ENCODE measurements at regions not wholly inside any gene's neighbourhood (a gene's known extent, or its start where the extent isn't known, plus 50 kb on each side); places are given as distances from the start of the nearest gene placed in this dataset.

DNA sequence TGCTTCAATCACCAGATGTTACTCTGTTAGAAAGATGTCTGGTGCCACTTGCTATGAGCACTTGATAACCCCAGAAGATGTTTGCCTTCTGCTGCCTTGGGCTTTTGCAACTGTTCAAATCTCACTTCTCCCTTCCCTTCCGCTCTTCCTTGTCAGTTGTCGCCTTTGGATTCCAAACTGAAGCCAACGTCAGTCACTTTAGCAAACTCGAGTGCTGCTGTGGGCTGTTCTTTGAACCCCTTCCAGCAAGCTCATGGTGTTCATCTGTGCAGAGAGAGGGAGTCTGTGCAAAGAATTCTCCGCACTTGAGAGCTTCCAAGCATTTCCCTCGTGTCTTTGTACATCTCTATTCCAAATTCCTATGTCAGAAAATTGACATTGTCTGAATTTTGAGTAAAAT lies 879.4 kb downstream of the CDH11 start:
- Histone ChIP-seq H3K27me3 (replicated peaks in 1 of 2; ENCODE audit: control insufficient read depth in 2 of 2, insufficient read depth in 2 of 2, low read length in 1 of 2) (no peaks in the 10 kb centered on the region), H3K27ac (ENCODE audit: control insufficient read depth, insufficient read depth) (no peak overlapping the region), H3K9ac (ENCODE audit: control insufficient read depth, insufficient read depth, low read length) (no peak overlapping the region), H3K36me3 (ENCODE audit: control insufficient read depth in 2 of 2, insufficient read depth in 2 of 2, low read length in 1 of 2) (no peaks in the 10 kb centered on the region), H2AFZ (ENCODE audit: control insufficient read depth, low read depth, low read length) (no peak overlapping the region), H3K4me2 (ENCODE audit: control insufficient read depth, insufficient read depth) (no peak overlapping the region), H4K20me1 (ENCODE audit: control insufficient read depth, insufficient read depth) (no peaks in the 10 kb centered on the region), H3K4me1 (ENCODE audit: control insufficient read depth, insufficient read depth, low read length) (no peaks in the 10 kb centered on the region), H3K9me3 (replicated peaks; ENCODE audit: control insufficient read depth, insufficient read depth, low read length) (no peaks in the 10 kb centered on the region), H3K4me3 (no peak overlapping the region), H3K79me2 (ENCODE audit: control insufficient read depth, insufficient read depth, low read length) (no peaks in the 10 kb centered on the region)
- RAD21 ChIA-PET (ENCODE audit: unreplicated experiment) = no interaction called here
- SMC1A ChIA-PET (ENCODE audit: uncharacterized antibody, unreplicated experiment) = interaction anchor here (0.5 kb wide), 1 partner anchor 338 kb away, joined by 3 read pairs; no protein-coding TSS in a partner anchor
- no peak for ATAC-seq
- in situ Hi-C loops (cut with MboI) (no loop called here), intact Hi-C loops (cut with micrococcal nuclease; ENCODE audit: unreplicated experiment) (no loop called here)
- no peak for DNase-seq (ENCODE audit: low read depth, low spot score)
- POLR2A ChIA-PET = no interaction called here
- WGBS (ENCODE audit: insufficient coverage, insufficient replicate concordance, low lambda C conversion rate, missing lambda C conversion rate) = 14% methylated on average over 6 of the region's 6 CpGs
- TF ChIP-seq ESRRA (IDR thresholded peaks at IDR 0.05; ENCODE audit: low read length) = no peak
- TF ChIP-seq, protein P1, sequence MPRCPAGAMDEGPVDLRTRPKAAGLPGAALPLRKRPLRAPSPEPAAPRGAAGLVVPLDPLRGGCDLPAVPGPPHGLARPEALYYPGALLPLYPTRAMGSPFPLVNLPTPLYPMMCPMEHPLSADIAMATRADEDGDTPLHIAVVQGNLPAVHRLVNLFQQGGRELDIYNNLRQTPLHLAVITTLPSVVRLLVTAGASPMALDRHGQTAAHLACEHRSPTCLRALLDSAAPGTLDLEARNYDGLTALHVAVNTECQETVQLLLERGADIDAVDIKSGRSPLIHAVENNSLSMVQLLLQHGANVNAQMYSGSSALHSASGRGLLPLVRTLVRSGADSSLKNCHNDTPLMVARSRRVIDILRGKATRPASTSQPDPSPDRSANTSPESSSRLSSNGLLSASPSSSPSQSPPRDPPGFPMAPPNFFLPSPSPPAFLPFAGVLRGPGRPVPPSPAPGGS (IDR thresholded peaks at IDR 0.05; ENCODE audit: borderline replicate concordance, insufficient read depth, low read depth, low read length, poor library complexity, severe bottlenecking) = no peak
- BruUV-seq (replicated peaks) = no TSS peak
- FAIRE-seq = no peak
- CTCF ChIA-PET = no interaction called here

DNA sequence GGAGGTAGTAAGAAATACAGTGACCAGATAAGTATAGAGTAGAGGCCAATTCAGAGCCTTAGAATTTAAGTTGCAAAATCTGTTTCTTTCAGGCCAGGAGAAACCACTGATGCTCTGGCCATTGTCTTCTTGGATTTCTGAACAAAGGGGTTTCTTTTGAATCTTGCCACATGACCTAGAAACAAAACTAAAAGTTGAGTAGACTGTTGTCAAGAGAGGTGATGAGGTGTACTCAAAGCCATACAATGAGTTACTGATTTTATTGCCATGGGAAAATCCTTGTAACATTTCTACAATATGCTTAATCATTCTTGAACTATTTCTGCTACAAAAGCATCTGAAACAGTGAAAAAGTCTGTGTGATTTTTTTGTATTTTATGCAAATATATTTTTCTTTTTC lies 881.3 kb downstream of the CDH11 start:
- Histone ChIP-seq H4K20me1 (ENCODE audit: control insufficient read depth, insufficient read depth) (no peaks in the 10 kb centered on the region), H3K4me1 (ENCODE audit: control insufficient read depth, insufficient read depth, low read length) (no peaks in the 10 kb centered on the region), H3K9ac (ENCODE audit: control insufficient read depth, insufficient read depth, low read length) (no peak overlapping the region), H3K4me3 (no peak overlapping the region), H2AFZ (ENCODE audit: control insufficient read depth, low read depth, low read length) (no peak overlapping the region), H3K9me3 (replicated peaks; ENCODE audit: control insufficient read depth, insufficient read depth, low read length) (no peaks in the 10 kb centered on the region; the same call in 2 of the 3 replicates), H3K4me2 (ENCODE audit: control insufficient read depth, insufficient read depth) (no peak overlapping the region), H3K27me3 (replicated peaks in 1 of 2; ENCODE audit: control insufficient read depth in 2 of 2, insufficient read depth in 2 of 2, low read length in 1 of 2) (no peaks in the 10 kb centered on the region), H3K36me3 (ENCODE audit: control insufficient read depth in 2 of 2, insufficient read depth in 2 of 2, low read length in 1 of 2) (no peaks in the 10 kb centered on the region), H3K27ac (ENCODE audit: control insufficient read depth, insufficient read depth) (no peak overlapping the region), H3K79me2 (ENCODE audit: control insufficient read depth, insufficient read depth, low read length) (no peaks in the 10 kb centered on the region)
- POLR2A ChIA-PET = no interaction called here
- ATAC-seq (no peak), DNase-seq (ENCODE audit: low read depth, low spot score) (no peak), FAIRE-seq (no peak)
- in situ Hi-C loops (cut with MboI) (no loop called here), intact Hi-C loops (cut with micrococcal nuclease; ENCODE audit: unreplicated experiment) (no loop called here)
- SMC1A ChIA-PET (ENCODE audit: uncharacterized antibody, unreplicated experiment) = no interaction called here
- RAD21 ChIA-PET (ENCODE audit: unreplicated experiment) = no interaction called here
- CTCF ChIA-PET = no interaction called here
- BruUV-seq (replicated peaks) = no TSS peak
- TF ChIP-seq SREBF1 (IDR thresholded peaks at IDR 0.05; ENCODE audit: low read length) (no peak), SIN3A (IDR thresholded peaks at IDR 0.05; ENCODE audit: low read depth, low read length) (no peak), RB1 (IDR thresholded peaks at IDR 0.05; ENCODE audit: borderline replicate concordance) (no peak)
- TF ChIP-seq, protein P2, sequence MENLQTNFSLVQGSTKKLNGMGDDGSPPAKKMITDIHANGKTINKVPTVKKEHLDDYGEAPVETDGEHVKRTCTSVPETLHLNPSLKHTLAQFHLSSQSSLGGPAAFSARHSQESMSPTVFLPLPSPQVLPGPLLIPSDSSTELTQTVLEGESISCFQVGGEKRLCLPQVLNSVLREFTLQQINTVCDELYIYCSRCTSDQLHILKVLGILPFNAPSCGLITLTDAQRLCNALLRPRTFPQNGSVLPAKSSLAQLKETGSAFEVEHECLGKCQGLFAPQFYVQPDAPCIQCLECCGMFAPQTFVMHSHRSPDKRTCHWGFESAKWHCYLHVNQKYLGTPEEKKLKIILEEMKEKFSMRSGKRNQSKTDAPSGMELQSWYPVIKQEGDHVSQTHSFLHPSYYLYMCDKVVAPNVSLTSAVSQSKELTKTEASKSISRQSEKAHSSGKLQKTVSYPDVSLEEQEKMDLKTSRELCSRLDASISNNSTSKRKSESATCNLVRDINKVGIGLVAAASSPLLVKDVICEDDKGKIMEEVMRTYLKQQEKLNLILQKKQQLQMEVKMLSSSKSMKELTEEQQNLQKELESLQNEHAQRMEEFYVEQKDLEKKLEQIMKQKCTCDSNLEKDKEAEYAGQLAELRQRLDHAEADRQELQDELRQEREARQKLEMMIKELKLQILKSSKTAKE (IDR thresholded peaks at IDR 0.05; ENCODE audit: low read depth, poor library complexity, severe bottlenecking) = no peak
- TF ChIP-seq, protein P3, sequence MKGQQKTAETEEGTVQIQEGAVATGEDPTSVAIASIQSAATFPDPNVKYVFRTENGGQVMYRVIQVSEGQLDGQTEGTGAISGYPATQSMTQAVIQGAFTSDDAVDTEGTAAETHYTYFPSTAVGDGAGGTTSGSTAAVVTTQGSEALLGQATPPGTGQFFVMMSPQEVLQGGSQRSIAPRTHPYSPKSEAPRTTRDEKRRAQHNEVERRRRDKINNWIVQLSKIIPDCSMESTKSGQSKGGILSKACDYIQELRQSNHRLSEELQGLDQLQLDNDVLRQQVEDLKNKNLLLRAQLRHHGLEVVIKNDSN (IDR thresholded peaks at IDR 0.05; ENCODE audit: borderline replicate concordance, extremely low read length, insufficient read depth, low read depth, low read length) = no peak
- TF ChIP-seq, protein P4, sequence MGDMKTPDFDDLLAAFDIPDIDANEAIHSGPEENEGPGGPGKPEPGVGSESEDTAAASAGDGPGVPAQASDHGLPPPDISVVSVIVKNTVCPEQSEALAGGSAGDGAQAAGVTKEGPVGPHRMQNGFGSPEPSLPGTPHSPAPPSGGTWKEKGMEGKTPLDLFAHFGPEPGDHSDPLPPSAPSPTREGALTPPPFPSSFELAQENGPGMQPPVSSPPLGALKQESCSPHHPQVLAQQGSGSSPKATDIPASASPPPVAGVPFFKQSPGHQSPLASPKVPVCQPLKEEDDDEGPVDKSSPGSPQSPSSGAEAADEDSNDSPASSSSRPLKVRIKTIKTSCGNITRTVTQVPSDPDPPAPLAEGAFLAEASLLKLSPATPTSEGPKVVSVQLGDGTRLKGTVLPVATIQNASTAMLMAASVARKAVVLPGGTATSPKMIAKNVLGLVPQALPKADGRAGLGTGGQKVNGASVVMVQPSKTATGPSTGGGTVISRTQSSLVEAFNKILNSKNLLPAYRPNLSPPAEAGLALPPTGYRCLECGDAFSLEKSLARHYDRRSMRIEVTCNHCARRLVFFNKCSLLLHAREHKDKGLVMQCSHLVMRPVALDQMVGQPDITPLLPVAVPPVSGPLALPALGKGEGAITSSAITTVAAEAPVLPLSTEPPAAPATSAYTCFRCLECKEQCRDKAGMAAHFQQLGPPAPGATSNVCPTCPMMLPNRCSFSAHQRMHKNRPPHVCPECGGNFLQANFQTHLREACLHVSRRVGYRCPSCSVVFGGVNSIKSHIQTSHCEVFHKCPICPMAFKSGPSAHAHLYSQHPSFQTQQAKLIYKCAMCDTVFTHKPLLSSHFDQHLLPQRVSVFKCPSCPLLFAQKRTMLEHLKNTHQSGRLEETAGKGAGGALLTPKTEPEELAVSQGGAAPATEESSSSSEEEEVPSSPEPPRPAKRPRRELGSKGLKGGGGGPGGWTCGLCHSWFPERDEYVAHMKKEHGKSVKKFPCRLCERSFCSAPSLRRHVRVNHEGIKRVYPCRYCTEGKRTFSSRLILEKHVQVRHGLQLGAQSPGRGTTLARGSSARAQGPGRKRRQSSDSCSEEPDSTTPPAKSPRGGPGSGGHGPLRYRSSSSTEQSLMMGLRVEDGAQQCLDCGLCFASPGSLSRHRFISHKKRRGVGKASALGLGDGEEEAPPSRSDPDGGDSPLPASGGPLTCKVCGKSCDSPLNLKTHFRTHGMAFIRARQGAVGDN (IDR thresholded peaks at IDR 0.05) = no peak
